Ammon's horn (tissue), 1 donor: ENCODE measurements at regions not wholly inside any gene's neighbourhood (a gene's known extent, or its start where the extent isn't known, plus 50 kb on each side); places are given as distances from the start of the nearest gene placed in this dataset.
"Not testable (repeated sequence)": the region's sequence is repeated elsewhere in the genome, so short reads cannot be mapped to it uniquely, and the experiment has no call there.

Experiments used
- DNase-seq: peaks from one replicate; pipeline ENCODE4 v3.0.0-alpha.2; 2016; ENCODE audit warnings: low spot score

DNA sequence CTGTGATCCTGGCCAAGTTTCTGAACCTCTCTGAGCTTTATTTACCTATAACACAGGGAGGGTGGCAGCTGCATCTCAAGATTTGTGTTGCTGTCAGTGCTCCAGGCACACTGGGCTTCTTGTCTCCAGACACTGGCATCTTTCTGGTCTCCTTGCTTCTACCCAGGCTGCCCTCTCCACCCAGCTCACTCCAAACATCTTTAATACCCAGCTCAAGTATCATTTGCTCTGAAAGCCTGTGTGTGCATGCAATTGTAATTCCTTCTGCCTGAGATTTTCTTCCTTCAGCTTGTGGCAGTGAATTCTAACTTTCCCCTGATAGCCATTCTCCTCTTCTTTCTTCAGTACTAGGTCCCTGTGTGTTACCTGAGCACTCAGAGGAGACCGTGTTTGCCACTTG lies 50.7 kb upstream of the USP7 start:
- DNase-seq: no peak

DNA sequence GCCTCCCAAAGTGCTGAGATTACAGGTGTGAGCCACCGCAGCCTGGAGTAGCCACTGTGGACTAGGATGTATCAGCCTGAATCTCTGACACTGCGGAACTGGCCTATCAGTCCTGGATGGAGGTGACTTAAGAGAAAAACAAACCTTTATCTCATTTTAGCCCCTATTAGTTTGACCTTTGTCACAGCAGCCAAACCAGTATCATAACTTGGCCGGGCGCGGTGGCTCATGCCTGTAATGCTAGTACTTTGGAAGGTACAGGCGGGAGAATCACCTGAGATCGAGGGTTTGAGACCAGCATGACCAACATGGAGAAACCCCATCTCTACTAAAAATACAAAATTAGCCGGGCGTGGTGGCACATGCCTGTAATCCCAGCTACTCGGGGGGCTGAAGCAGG lies 51.8 kb upstream of the USP7 start:
- no peak for DNase-seq

GRCh38 chr16:9016005-9016404 lies 52.3 kb upstream of the USP7 start:
- DNase-seq: not testable (repeated sequence)

GRCh38 chr16:9016824-9017223 lies 53.1 kb upstream of the USP7 start:
- peak; percentile 63 for DNase-seq

DNA sequence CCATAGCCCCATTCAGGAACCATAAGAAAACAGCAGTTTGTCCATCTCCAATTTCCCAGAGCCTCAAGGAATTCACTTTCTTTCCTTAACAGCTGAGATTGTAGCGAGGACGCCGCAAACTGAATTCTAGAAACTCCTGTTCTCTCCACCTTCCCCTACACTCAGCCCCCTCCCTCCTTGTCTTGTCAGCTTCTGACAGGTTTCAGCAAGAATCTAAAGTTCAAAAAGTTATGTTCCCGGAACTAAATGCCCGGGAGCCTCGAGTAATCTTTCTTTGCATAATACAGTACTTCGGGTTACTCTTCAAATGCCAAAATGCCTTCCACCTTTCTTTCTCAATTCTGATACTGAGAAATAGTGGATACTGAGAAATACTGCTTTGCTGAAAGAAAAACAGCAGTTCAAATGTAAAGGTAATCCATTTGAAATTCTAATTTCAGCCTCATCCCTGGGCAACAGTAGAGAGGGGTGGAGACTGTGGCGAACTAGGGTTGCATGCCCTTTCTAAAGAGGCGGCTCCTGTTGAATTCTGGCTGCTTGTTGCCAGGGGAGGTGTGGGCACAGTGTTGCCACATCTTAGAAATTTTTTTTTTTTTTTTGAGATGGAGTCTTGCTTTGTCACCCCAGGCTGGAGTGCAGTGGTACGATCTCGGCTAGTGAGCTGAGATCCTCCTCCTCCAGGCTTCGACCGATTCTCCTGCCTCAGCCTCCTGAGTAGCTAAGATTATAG lies 63.5 kb upstream of the USP7 start:
- DNase-seq: no peak

DNA sequence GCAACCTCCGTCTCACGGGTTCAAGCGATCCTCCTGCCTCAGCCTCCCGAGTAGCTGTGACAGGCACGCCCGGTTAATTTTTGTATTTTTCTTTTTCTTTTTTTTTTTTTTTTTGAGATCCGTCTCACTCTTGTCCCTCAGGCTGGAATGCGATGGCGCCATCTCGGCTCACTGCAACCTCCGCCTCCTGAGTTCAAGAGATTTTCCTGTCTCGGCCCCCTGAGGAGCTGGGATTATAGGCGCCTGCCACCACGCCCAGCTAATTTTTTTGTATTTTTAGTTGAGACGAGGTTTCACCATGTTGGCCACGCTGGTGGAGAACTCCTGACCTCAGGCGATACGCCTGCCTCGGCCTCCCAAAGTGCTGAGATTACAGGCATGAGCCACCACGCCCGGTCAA lies 63.0 kb upstream of the HAPSTR1 start:
- DNase-seq: not testable (repeated sequence)

DNA sequence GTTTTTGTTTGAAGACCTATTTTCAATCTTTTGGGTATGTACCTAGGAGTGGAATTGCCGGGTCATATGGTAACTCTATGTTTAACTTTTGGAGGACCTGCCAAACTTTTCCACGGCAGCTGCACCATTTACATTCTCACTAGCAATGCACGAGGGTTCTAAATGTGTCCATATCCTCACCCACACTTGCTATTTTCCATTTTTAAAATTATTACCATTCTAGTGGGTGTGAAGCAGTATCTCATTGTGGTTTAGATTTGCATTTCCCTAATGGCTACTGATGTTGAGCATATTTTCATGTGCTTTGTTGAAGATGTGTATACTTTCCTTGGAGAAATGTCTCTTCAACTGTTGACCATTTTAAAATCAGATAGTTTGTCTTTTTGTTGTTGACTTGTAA lies 60.3 kb upstream of the HAPSTR1 start:
- DNase-seq: no peak

DNA sequence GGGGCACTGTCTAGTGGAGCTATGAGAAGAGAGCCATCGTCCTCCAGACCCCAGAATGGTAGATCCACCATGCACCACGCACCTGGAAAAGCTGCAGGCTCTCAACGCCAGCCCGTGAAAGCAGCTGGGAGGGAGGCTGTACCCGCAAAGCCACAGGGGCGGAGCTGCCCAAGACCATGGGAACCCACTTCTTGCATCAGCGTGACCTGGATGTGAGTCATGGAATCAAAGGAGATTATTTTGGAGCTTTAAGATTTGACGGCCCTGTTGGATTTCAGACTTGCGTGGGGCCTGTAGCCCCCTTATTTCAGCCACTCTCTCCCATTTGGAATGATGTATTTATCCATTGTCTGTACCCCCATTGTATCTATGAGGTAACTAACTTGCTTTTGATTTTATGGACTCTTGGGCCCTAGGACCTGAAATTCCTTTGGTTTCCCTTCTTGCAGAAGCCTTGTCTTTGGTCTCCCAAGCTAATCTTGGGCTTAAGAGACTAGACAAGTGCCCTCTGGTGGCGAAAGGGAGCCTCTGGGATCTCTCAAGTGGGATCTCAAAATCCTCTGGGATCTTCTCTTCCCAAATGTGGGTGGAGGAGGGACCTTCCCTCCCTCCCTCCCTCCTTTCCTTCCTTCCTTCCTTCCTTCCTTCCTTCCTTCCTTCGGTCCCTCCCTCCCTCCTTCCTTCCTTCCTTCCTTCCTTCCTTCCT lies 58.2 kb upstream of the HAPSTR1 start:
- peak; percentile 54 for DNase-seq

DNA sequence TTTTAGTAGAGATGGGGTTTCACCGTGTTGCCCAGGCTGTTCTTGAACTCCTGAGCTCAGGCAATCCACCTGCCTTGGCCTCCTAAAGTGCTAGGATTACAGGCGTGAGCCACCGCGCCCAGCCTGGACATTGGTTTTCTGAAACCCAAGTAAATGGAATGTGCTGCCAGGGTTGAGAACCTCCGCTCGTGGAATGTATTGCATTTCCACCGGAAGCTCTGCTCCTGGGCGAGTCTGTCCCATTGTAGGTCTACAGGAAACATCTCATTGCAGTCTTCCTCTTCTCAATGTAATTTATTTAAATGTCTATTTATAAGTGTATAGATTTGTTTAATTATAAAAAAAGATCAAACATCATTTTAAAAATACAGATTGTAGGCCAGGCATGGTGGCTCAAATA lies 57.4 kb upstream of the HAPSTR1 start:
- no peak for DNase-seq

DNA sequence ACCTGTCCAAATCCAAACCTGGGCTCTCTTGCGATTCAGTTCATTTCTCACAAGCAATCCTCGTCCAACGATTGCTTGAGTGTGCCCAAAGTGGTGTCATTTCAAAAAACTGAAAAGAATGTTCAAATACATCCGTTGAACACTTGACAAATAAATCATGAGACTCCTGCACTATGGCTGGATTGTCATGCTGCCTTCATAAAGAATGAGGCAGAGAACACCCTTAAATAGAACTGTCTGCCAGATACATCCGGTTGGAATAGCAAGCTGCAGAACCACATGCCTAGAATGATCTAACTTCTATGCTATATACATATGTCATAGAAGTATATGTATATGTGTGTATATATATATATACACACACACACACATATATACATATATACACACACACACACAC lies 55.4 kb upstream of the HAPSTR1 start:
- no peak for DNase-seq

DNA sequence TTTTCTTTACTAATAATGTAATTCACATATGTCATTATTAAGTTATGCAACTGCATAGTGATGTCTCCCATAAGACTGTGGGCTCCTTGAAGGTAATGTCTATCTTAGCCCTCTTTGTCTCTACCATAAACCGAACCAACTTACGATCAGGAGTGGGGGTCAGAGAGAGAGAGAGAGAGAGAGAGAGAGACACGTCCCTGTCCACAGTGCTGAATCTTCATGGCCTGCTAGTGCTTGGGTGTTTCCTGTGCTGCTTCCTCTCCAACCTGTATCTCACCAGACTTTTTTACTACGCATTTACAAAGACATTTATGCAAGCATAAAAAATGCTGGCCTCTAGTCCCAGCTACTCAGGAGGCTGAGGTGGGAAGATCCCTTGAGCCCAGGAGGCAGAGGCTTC lies 52.2 kb upstream of the HAPSTR1 start:
- no peak for DNase-seq

- DNase-seq: no peak
Observed at GRCh38 chr16:9040800-9041412, 50.5 kb upstream of the HAPSTR1 start.
